ENCODE measurements at regions not wholly inside any gene's neighbourhood (a gene's known extent, or its start where the extent isn't known, plus 50 kb on each side); places are given as distances from the start of the nearest gene placed in this dataset.

- Histone ChIP-seq H3F3A (replicated peaks; ENCODE audit: insufficient read depth) (no peaks in the 10 kb centered on the region), H3K9me2 (no peaks in the 10 kb centered on the region), H3K79me2 (ENCODE audit: insufficient read depth) (no peaks in the 10 kb centered on the region), H3K27ac (ENCODE audit: low read depth in 2 of 2, low read length in 1 of 2) (no peak overlapping the region), H3K9me3 (no peaks in the 10 kb centered on the region), H3K27me3 (ENCODE audit: insufficient read depth) (peaks cover 6% of the 10 kb centered on the region; the same call in 1 of the 2 replicates), H2AFZ (ENCODE audit: low read depth) (no peak overlapping the region), H4K20me1 (ENCODE audit: insufficient read depth) (no peaks in the 10 kb centered on the region), H3K9ac (no peak overlapping the region), H3K36me3 (replicated peaks in 1 of 2; ENCODE audit: control insufficient read depth in 1 of 2, insufficient read depth in 2 of 2, low read length in 1 of 2) (no peaks in the 10 kb centered on the region), H3K4me3 (ENCODE audit: low read depth in 2 of 2, low read length in 1 of 2) (no peak overlapping the region; a peak in 1 of 4 replicates), H3K4me2 (no peak overlapping the region), H3K4me1 (ENCODE audit: control insufficient read depth in 1 of 2, insufficient read depth in 2 of 2, low read depth in 1 of 2, low read length in 1 of 2) (peaks cover 0 to 6% of the 10 kb centered on the region in 2 experiments; a peak in 1 of 4 replicates)
- WGBS (ENCODE audit: low lambda C conversion rate): 33% methylated on average over 13 of the region's 13 CpGs
- TF ChIP-seq SMC3 (IDR thresholded peaks at IDR 0.05; ENCODE audit: low read depth, low read length) (peak; percentile 61), RAD21 (IDR thresholded peaks at IDR 0.05; ENCODE audit: low read length) (peak; percentile 88), SIN3A (IDR thresholded peaks at IDR 0.05; ENCODE audit: borderline replicate concordance, low read depth, low read length) (no peak)
- TF ChIP-seq, protein P1, sequence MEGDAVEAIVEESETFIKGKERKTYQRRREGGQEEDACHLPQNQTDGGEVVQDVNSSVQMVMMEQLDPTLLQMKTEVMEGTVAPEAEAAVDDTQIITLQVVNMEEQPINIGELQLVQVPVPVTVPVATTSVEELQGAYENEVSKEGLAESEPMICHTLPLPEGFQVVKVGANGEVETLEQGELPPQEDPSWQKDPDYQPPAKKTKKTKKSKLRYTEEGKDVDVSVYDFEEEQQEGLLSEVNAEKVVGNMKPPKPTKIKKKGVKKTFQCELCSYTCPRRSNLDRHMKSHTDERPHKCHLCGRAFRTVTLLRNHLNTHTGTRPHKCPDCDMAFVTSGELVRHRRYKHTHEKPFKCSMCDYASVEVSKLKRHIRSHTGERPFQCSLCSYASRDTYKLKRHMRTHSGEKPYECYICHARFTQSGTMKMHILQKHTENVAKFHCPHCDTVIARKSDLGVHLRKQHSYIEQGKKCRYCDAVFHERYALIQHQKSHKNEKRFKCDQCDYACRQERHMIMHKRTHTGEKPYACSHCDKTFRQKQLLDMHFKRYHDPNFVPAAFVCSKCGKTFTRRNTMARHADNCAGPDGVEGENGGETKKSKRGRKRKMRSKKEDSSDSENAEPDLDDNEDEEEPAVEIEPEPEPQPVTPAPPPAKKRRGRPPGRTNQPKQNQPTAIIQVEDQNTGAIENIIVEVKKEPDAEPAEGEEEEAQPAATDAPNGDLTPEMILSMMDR (IDR thresholded peaks at IDR 0.05): peak; percentile 46
- DNase-seq: peak; percentile 47
- POLR2A ChIA-PET: no interaction called here
- CTCF ChIA-PET: interaction anchor here (0.6 to 4.6 kb wide), 41 partner anchors 9 to 1036 kb away, joined by 3 to 55 read pairs (median 3); partner anchors contain the start of gene SNRK
These were observed 56.6 kb upstream of the POMGNT2 start for GRCh38 chr3:43162230-43163084.

DNA sequence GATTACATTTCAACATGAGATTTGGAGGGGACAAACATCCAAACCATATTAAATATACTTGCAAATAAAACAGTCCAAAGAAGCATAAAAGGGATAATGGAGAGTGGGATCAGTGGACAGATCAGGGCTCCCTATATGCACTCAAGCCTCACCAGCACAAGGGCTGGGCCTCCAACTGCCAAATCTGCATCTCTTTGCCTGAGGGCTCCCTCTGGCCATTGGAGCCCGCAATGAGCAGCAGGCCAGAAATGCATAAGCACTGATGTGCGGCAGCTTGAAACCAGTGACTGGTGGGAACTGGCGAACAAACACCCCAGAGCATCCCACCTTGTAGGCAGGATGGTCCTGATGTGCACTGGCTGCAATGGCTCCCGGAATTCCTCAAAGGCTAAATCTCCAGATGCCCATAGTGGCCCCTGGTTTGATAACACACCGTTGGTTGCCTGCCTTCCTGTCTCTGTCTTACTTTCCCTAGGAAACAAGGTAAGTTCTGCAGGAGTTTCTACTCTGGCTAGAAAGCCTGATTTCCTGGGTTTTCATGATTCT lies 55.9 kb upstream of the POMGNT2 start:
- CTCF ChIA-PET: interaction anchor here (0.6 to 4.6 kb wide), 41 partner anchors 9 to 1037 kb away, joined by 3 to 55 read pairs (median 3); partner anchors contain the start of gene SNRK
- Histone ChIP-seq H3K9me2 (no peaks in the 10 kb centered on the region), H3K9ac (no peak overlapping the region), H3K9me3 (no peaks in the 10 kb centered on the region), H3K4me2 (no peak overlapping the region), H3K4me3 (ENCODE audit: low read depth in 2 of 2, low read length in 1 of 2) (no peak overlapping the region; a peak in 1 of 4 replicates), H3K27ac (ENCODE audit: low read depth in 2 of 2, low read length in 1 of 2) (no peak overlapping the region), H3K79me2 (ENCODE audit: insufficient read depth) (no peaks in the 10 kb centered on the region), H2AFZ (ENCODE audit: low read depth) (no peak overlapping the region), H4K20me1 (ENCODE audit: insufficient read depth) (no peaks in the 10 kb centered on the region), H3K4me1 (ENCODE audit: control insufficient read depth in 1 of 2, insufficient read depth in 2 of 2, low read depth in 1 of 2, low read length in 1 of 2) (peaks cover 0 to 6% of the 10 kb centered on the region in 2 experiments; a peak in 1 of 4 replicates), H3F3A (replicated peaks; ENCODE audit: insufficient read depth) (no peaks in the 10 kb centered on the region), H3K27me3 (ENCODE audit: insufficient read depth) (peaks cover 6% of the 10 kb centered on the region; the same call in 1 of the 2 replicates), H3K36me3 (replicated peaks in 1 of 2; ENCODE audit: control insufficient read depth in 1 of 2, insufficient read depth in 2 of 2, low read length in 1 of 2) (no peaks in the 10 kb centered on the region)
- no peak for DNase-seq
- TF ChIP-seq SMC3 (IDR thresholded peaks at IDR 0.05; ENCODE audit: low read depth, low read length): peak; percentile 14; the same call in 1 of the 2 replicates
- no peak for TF ChIP-seq TEAD4 (IDR thresholded peaks at IDR 0.05; ENCODE audit: borderline replicate concordance, insufficient read depth)
- WGBS (ENCODE audit: low lambda C conversion rate): 30% methylated on average over 4 of the region's 5 CpGs
- POLR2A ChIA-PET: no interaction called here

DNA sequence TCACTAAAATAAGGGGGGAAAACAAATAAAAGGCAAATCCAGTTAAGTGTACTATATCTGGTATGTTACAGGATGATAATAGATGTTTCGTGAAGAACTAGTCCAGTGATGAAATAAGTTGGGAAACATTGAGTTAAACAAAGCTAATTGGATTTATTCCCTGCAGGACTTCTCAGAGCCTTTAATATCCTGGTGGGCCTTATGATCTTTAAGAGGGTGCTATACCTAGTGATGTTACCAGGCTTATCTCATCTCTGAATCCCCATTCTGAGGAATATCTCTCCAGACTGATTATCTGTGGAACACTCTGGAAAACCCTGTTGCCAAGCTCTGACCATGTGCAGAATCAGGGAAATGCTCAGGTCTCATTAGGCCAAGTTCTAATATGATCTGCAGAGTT lies 54.8 kb upstream of the POMGNT2 start:
- ChIA-PET POLR2A (no interaction called here), CTCF (interaction anchor here (0.7 to 4.6 kb wide), 14 partner anchors 8 to 341 kb away, joined by 3 to 55 read pairs (median 4); no protein-coding TSS in a partner anchor)

More for the DNA sequence above, 54.8 kb upstream of the POMGNT2 start:
- no peaks in the 10 kb centered on the region for H3K9me3 ChIP-seq
- no peak overlapping the region for H3K4me3 ChIP-seq (ENCODE audit: low read depth in 2 of 2, low read length in 1 of 2)
- DNase-seq: no peak
- no peaks in the 10 kb centered on the region for H3K36me3 ChIP-seq (replicated peaks in 1 of 2; ENCODE audit: control insufficient read depth in 1 of 2, insufficient read depth in 2 of 2, low read length in 1 of 2)
- no peaks in the 10 kb centered on the region for H3F3A ChIP-seq (replicated peaks; ENCODE audit: insufficient read depth)
- H3K27me3 ChIP-seq (ENCODE audit: insufficient read depth): peaks cover 6% of the 10 kb centered on the region; the same call in 1 of the 2 replicates
- H3K9ac ChIP-seq: no peak overlapping the region
- no peaks in the 10 kb centered on the region for H3K79me2 ChIP-seq (ENCODE audit: insufficient read depth)
- WGBS (ENCODE audit: low lambda C conversion rate): 41% methylated on average over 1 of the region's 1 CpG
- no peak overlapping the region for H3K4me2 ChIP-seq
- H2AFZ ChIP-seq (ENCODE audit: low read depth): no peak overlapping the region
- no peaks in the 10 kb centered on the region for H3K9me2 ChIP-seq
- TF ChIP-seq YY1 (IDR thresholded peaks at IDR 0.05; ENCODE audit: low read depth) (no peak), TCF12 (IDR thresholded peaks at IDR 0.05) (no peak), CHD2 (IDR thresholded peaks at IDR 0.05; ENCODE audit: low read length, partially characterized antibody) (no peak), RAD21 (IDR thresholded peaks at IDR 0.05; ENCODE audit: low read length) (no peak), SIN3A (IDR thresholded peaks at IDR 0.05; ENCODE audit: borderline replicate concordance, low read depth, low read length) (no peak)
- TF ChIP-seq, protein P1 (IDR thresholded peaks at IDR 0.05): no peak
- no peaks in the 10 kb centered on the region for H4K20me1 ChIP-seq (ENCODE audit: insufficient read depth)
- no peak overlapping the region for H3K27ac ChIP-seq (ENCODE audit: low read depth in 2 of 2, low read length in 1 of 2)
- H3K4me1 ChIP-seq (ENCODE audit: control insufficient read depth in 1 of 2, insufficient read depth in 2 of 2, low read depth in 1 of 2, low read length in 1 of 2): peaks cover 0 to 6% of the 10 kb centered on the region in 2 experiments; a peak in 1 of 4 replicates
